Raji (cell line): ENCODE measurements at regions not wholly inside any gene's neighbourhood (a gene's known extent, or its start where the extent isn't known, plus 50 kb on each side); places are given as distances from the start of the nearest gene placed in this dataset.

Experiments used
- POLR2A ChIP-seq: IDR thresholded peaks from 2 replicates; pipeline ENCODE4 v1.6.1; 2011; ENCODE audit warnings: low read depth, low read length, control low read depth; ENCODE audit not compliant: insufficient read depth

DNA sequence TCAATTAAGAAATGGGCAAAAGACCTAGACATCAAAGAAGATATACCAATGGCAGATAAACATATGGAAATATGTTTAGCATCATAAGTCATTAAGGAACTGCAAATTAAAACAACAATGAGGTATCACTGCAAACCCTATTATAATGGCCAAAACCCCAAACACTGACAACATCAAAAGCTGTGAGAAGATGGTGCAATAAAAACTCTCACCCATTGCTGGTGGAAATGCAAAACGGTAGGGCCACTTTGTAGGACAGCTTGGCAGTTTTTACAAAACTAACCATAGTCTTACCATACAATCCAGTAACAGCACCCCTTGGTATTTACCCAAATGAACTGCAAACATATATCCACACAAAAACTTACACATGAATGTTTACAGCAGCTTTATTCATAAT, 213.1 kb downstream of the UBE2E3 start:
- TF ChIP-seq POLR2A = no peak

DNA sequence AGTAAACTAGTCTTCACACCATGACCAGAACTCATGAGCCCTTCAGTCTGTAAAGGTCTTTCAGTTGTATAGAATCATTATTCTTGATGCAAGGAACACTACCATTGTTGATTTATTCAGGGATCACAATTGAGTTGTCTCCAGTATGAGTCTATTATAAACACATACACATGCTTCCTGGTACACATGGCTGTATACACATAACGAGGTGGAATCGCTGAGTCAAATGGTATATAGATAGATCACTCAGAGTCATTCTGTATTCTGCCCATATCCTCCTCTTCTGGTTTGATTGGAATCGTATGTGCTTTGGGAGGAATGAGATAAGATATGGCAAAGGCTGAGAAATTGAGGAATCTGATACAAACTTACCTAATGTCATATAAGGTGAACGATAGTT, 216.0 kb downstream of the UBE2E3 start:
- TF ChIP-seq POLR2A = no peak

GRCh38 chr2:181197140-181197760, 216.8 kb downstream of the UBE2E3 start:
- no peak for TF ChIP-seq POLR2A

GRCh38 chr2:181198183-181198864, 217.9 kb downstream of the UBE2E3 start:
- TF ChIP-seq POLR2A = no peak

DNA sequence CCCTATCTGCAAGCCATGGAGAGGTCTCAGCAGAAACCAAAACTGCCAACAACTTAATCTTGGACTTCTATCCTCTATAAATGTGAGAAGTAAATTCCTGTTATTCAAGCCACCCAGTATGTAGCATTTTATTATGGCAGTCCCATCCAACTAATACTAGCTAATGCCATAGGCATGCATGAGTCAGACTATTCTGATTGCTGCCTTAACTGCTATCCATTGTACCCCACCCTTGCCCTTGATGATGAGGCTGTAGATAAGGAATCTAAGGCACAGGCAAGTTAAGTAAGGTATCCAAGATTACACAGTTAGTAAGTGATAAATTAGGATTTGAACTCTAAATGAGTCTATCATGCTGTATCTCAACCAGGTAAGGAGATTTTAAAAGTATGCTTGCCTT, 223.0 kb downstream of the UBE2E3 start:
- no peak for TF ChIP-seq POLR2A

- no peak for TF ChIP-seq POLR2A
Observed at GRCh38 chr2:181203916-181204315, 223.5 kb downstream of the UBE2E3 start.

DNA sequence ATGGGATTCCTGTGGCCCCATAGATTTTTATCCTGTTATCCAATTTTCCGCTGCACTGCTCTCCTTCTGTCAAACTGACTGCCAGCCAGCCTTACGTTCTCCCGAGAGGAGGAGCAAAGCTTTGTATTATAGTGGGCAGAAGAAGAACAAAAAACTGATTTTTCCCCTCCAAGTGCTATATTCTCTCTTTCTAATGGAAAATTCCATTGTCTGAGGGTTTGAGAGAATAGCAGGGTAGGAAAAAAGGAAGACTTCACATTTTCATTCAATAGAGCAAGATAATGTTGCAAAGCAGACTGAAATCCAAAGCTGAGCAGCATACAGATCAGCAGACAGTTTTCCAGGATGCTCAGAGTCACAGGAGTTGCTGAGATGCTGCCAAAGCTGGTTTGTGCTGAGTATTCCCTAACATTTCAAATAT, 238.0 kb downstream of the UBE2E3 start:
- no peak for TF ChIP-seq POLR2A

- TF ChIP-seq POLR2A = no peak
Observed at GRCh38 chr2:181223234-181223633, 234.0 kb upstream of the ITGA4 start.

GRCh38 chr2:181224866-181225265, 232.3 kb upstream of the ITGA4 start:
- TF ChIP-seq POLR2A = no peak

- no peak for TF ChIP-seq POLR2A
Observed at GRCh38 chr2:181228661-181229060, 228.5 kb upstream of the ITGA4 start.

- no peak for TF ChIP-seq POLR2A
Observed at GRCh38 chr2:181231151-181231550, 226.0 kb upstream of the ITGA4 start.

- no peak for TF ChIP-seq POLR2A
Observed at GRCh38 chr2:181231886-181232621, 225.1 kb upstream of the ITGA4 start.

DNA sequence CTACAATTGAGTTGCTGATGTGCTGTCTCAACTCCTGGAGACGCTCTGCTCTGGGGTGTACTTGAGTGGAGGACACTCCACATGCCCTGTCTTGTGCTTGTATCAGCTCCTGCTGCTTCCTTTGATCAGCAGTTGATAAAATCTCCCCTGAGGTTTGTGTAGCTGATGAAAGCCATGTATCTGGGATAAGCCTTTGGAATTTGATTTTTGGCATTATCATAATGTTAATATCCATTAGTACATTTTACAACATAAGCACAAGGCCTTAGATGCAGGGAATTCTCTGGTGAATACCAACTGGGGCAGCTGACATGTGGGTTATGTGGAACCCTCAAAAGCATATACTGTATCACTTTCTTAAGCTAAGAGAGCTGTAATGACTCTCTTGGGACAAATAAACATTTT, 222.7 kb upstream of the ITGA4 start:
- TF ChIP-seq POLR2A = no peak

GRCh38 chr2:181235011-181235410, 222.2 kb upstream of the ITGA4 start:
- TF ChIP-seq POLR2A = no peak

DNA sequence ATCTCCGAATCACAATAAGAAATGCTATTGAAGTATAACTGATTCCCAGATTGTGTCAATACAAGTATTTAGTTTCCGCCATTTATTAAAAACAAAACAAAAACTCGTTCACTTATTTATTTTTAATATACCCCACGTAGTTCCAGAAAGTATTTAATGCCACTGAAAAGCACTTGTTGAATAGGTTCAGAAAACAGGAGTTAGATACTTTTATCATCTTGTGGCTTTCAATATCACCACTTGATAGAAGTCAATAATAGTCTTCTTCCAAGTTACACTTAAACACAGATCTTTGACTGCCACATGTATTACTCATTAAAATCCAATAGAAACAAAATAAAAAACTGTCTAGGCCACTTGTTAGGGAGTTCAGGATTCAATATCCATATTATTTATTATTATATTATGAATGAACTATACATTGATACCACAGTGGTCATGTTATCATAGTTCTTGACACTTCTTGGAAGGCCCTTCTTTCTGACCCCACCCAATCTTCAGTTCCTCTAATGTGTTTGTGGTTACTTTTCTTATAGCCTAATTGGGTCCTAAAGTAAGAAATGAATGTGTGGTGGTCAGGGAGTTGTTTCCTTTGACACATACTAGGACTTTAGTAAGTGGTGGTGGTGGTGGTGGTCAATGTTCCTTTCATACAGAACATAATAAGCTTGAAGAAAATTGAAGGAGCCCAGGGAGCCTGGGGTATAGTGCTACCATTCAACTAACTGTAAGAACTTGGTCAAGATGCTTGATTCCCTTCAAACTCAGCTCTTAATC, 221.3 kb upstream of the ITGA4 start:
- TF ChIP-seq POLR2A = no peak
